ENCODE measurements at regions not wholly inside any gene's neighbourhood (a gene's known extent, or its start where the extent isn't known, plus 50 kb on each side); places are given as distances from the start of the nearest gene placed in this dataset.
"Not testable (repeated sequence)": the region's sequence is repeated elsewhere in the genome, so short reads cannot be mapped to it uniquely, and the experiment has no call there.

- no peak for DNase-seq
Measured at GRCh38 chr10:2616215-2616614, 451.1 kb upstream of the PFKP start.

GRCh38 chr10:2611603-2612002 lies 455.7 kb upstream of the PFKP start:
- DNase-seq, result no peak

DNA sequence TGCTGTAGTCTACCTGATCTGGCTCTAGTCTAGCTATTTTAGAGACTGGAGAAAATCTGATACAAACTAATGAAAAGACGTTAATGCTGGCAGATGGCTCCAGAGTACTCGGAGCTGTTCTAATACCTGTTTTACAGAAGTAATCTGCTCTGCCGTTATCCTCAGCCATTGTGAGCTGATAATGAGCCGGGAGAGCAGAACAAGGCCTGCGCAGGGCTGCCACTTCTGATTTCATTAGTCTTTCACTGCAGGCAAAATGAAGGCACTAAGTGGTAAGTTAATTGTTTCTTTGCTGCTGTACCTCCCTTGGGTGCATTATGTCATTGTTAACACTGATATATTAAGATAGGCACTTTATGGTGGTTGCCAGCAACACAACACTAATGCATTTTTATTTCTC lies 456.4 kb upstream of the PFKP start:
- no peak for DNase-seq

DNA sequence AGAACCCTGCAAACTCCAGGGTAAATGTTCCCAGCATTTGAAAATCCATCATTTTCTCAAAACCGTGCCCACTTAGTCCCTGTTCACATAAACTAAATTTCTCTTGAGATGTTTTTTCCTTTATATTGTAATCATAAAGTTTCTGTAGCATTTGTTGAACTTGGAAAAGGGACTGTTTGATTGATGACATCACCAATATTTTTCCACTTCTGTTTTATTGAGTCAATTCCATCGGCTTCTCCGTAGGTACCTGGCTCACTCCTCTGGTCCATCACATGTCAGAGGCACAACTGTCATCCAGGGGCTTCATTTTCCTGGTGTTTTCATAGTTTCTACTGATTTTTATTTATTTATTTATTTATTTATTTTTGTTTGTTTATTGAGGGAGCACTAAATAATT lies 462.5 kb upstream of the PFKP start:
- DNase-seq, result no peak

DNA sequence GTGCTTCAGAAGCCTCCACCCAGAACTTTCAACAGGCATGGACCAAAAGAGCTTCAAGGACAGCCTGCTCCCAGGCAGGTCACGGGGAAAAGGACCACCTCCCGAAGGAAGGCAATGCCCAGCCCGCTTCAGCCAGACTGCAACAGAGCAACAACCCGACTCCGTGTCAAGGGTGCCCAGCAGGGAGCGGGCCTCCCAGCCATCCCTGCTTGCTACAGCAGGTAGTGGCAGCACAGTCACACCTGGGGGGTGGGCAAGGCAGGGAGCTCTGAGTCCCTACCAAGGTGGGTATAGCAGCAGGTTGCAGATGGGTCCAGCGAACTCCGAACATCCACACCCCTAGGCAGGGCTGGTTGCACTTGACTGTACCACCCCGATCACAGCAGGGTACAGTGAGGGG lies 467.8 kb upstream of the PFKP start:
- no peak for DNase-seq

- DNase-seq, result no peak
Measured at GRCh38 chr10:2592360-2593160, 474.8 kb upstream of the PFKP start.

DNA sequence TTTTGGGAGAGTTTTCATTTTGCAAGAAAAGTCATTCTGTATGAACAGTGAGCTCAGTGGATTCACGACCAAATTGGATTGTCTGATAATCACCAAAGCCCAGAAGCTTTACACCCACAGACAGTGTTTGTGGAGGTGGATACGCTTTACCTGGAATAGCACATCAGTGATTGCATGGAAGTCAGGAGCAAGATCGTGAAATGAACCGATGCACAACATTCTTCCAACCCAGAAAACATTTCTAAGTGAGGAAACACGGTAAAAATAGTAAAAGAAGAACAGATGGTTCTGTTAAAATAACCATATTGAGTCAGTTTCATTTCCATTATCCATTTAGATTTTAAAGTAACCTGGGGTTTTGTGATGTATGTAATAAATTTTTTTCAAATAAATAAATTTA lies 478.2 kb upstream of the PFKP start:
- no peak for DNase-seq

- DNase-seq, result no peak
Measured at GRCh38 chr10:2584385-2584784, 483.0 kb upstream of the PFKP start.

DNA sequence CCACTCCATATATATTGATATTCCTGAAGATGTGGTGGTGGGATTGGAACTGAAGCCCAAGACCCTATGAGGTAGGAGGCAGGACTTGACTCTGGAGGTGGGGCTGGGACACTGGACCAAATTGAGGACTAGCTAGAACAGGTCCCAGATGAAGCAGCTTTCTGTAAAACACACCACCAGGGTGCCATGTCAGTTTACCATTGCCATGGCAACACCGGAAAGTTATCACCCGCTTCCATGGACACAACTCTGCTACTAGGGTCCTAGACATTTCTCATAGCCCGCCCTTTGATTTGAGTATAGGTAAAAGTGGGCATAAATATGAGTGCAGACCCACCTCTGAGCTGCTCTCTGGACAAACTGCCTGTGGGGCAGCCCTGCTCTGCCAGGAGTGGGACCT lies 490.5 kb upstream of the PFKP start:
- DNase-seq, result no peak

DNA sequence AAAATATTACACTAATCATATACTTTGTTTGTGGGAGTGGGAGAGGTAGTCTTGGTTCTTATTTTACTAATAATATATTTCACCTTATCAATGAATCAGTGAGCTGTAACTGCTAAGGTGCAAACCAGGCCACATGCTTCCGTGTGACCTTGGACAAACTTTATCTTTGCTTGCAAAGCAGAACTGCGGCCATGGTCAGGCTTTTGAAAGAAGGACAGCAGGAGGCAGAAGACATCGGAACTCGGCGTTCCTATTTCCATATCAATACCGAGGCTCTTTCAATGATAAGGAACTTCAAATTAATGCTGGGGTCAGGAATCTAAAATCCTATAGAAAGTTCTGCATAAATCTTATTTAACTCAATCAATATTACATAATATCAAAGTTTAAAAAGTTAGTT lies 491.9 kb upstream of the PFKP start:
- DNase-seq, result no peak

DNA sequence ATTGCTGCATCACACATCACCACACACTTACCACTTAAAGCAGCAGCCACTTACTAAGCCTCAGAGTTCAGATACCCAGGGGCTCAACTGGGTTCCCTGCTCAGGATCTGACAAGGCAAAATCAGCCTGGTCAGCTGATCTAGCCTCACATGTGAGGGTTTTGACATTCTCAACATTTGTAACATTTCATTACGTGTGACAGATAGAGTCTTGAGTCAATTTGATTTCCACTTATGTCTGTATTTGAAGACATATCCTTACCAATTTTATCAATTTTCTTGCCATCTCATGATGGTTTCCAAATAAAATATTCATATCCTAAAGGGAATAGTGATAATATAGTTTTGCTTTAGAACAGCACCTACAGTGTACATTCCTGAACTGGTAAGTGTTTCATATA lies 494.7 kb upstream of the PFKP start:
- no peak for DNase-seq

DNA sequence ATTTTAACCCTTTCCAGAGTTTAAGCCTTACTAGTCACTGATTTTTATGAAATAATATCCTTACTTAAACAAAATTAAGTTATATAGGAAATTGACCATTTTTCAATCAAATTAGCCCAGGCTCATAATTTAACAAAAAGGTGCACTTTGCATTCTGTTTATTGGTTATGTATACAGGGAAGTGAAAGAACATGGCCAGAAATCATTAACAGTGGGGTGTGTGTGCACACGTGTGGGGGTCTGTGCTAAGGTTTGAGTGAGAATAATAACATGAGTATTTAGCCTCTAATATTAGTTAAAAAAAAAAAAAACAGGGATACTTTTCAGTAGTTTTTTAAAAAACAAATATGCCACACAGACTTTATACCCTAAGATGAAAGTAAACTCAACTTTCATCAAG lies 510.5 kb upstream of the PFKP start:
- no peak for DNase-seq

GRCh38 chr10:2548071-2548470 lies 519.3 kb upstream of the PFKP start:
- no peak for DNase-seq

DNA sequence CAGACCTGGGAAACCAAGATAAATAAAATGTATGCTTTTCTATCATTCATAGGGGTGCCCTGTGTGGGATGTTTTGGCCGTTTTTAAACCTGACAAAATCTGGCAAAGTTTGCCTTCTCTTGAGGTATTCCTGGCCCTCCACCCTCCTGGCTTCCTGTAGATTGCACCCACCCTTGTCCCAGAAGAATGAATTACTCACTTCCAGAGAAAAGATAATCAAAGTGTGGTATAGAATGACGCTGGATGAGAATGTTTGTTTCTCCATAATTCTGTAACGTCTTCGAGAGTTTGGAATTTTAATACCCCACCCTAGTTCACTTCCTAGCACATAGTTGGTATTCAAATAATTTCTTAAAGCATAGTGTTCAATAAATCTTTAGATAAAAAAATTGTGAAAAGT lies 519.7 kb upstream of the PFKP start:
- no peak for DNase-seq

GRCh38 chr10:2546894-2547293 lies 520.5 kb upstream of the PFKP start:
- not testable (repeated sequence) for DNase-seq

- no peak for DNase-seq
Measured at GRCh38 chr10:2543974-2544373, 523.4 kb upstream of the PFKP start.

DNA sequence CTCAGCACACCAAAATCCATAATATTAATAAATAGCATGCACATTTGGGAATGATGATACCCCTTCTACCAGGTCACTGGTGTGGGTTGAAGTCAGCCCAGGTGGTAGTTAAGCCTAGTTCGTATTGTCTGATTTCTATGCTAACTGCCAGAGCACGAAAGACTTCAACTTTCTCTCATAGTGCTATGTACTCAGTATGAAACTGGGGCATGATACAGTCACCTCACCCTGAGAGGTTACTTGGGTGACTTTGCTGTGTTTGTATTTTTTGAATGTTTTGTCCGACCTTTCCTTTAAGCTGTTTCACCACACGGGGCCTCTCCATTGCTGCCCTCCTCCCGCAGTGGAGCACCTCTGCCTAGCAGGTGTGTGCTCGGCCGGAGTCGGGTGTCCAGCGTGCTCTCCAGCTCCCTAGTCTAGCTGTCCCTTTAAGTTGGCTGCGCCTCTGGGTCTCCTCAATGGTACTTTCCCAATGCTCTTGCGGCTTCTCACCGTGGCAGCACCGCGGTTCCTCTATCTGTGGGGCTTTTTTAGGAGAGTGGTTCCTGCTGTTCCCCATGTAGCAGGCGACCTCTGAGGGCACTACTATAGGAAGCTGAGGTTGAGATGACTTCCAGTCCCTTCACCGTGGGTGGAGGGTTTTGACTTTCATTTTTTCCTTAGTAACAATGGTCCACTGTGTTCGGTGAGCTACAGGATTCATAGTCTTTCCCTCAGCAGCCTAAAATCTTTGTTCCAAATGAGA lies 524.0 kb upstream of the PFKP start:
- DNase-seq, result no peak

GRCh38 chr10:2541176-2541575 lies 526.2 kb upstream of the PFKP start:
- DNase-seq, result no peak

GRCh38 chr10:2529945-2530344 lies 537.4 kb upstream of the PFKP start:
- no peak for DNase-seq

- no peak for DNase-seq
Measured at GRCh38 chr10:2525781-2526180, 541.6 kb upstream of the PFKP start.

GRCh38 chr10:2519139-2519538 lies 548.2 kb upstream of the PFKP start:
- DNase-seq, result no peak

GRCh38 chr10:2509081-2509531 lies 558.2 kb upstream of the PFKP start:
- no peak for DNase-seq

DNA sequence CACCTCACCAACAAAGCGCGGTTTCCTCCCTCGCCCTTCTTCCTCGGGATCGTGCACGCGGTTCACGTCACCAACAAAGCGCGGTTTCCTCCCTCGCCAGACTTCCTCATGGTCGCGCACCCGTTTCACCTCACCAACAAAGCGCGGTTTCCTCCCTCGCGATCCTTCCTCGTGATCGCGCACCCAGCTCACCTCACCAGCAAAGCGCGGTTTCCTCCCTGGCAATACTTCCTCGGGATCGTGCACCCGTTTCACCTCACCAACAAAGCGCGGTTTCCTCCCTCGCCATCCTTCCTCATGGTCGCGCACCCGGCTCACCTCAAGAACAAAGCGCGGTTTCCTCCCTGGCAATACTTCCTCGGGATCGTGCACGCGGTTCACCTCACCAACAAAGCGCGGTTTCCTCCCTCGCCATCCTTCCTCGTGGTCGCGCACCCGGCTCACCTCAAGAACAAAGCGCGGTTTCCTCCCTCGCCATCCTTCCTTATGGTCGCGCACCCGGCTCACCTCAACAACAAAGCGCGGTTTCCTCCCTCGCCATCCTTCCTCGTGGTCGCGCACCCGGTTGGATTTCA lies 565.9 kb upstream of the PFKP start:
- DNase-seq, result not testable (repeated sequence)

DNA sequence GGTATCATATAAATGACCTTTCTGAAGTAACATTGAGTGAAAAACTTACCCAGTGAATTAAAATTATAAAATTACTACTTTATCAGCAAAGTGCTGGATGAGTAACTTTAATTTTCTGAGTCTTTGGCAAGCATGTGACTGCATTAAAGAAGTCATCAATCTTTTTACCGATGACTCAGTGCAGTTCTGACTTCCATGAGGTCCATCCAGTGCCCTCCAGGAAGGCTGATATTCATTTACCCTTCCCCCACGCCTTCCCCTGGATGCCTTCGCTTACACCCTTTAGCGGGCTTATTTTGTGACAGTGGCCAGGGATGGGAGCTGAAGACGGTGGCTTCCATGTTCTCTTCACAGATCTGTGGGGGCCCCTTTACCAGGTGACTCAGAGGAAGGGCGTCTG lies 572.9 kb upstream of the PFKP start:
- no peak for DNase-seq

Measured in suppressor macrophage treated with lipopolysaccharide for 1 hour (primary cell).